H1 (cell line): ENCODE measurements at regions not wholly inside any gene's neighbourhood (a gene's known extent, or its start where the extent isn't known, plus 50 kb on each side); places are given as distances from the start of the nearest gene placed in this dataset.

Experiments used
- CTCF ChIP-seq, 3 experiments: IDR thresholded peaks; 1 replicate in 2 of 3; 2 replicates in 1 of 3; pipeline versions ENCODE4 v1.5.1 to v1.6.1; 2011; ENCODE audit warnings: low read length in 3 of 3, mild to moderate bottlenecking in 3 of 3, inconsistent platforms in 2 of 3, low read depth in 1 of 3, moderate library complexity in 1 of 3; ENCODE audit not compliant: insufficient read depth in 1 of 3; ENCODE audit errors: control extremely low read depth in 1 of 3
- EZH2 ChIP-seq: fragments of 200-600 bp; sonication (generic); IDR thresholded peaks from 2 replicates; pipeline ENCODE4 v1.7.1; 2012; ENCODE audit warnings: low read depth, mild to moderate bottlenecking, moderate library complexity, low read length, inconsistent platforms; ENCODE audit not compliant: severe bottlenecking
- JUN ChIP-seq: IDR thresholded peaks from 2 replicates; pipeline ENCODE4 v1.6.1; 2011; ENCODE audit warnings: low read depth, mild to moderate bottlenecking, improper control_type of control experiment, low read length
- JUND ChIP-seq: IDR thresholded peaks from 2 replicates; pipeline ENCODE4 v1.6.1; 2011; ENCODE audit warnings: mild to moderate bottlenecking, improper control_type of control experiment, low read length
- NRF1 ChIP-seq: IDR thresholded peaks from 2 replicates; pipeline ENCODE4 v1.6.1; 2011; ENCODE audit warnings: mild to moderate bottlenecking, low read depth, low read length, improper control_type of control experiment
- RFX5 ChIP-seq: IDR thresholded peaks from 2 replicates; pipeline ENCODE4 v1.6.1; 2011; ENCODE audit warnings: low read depth, low read length, improper control_type of control experiment, borderline replicate concordance
- TCF12 ChIP-seq: IDR thresholded peaks from 2 replicates; pipeline ENCODE4 v1.6.1; 2011; ENCODE audit warnings: low read depth, mild to moderate bottlenecking, low read length
- TF ChIP-seq, protein P1 (sequence below): IDR thresholded peaks from 2 replicates; pipeline ENCODE4 v1.6.1; 2011; ENCODE audit warnings: low read depth, mild to moderate bottlenecking, low read length; ENCODE audit not compliant: insufficient read depth

GRCh38 chr13:111577208-111577828 lies 256.9 kb downstream of the TEX29 start (continued):
- TF ChIP-seq CTCF (IDR thresholded peaks at IDR 0.05; ENCODE audit: control extremely low read depth in 1 of 3, insufficient read depth in 1 of 3, low read depth in 1 of 3, low read length in 3 of 3): no peak
- TF ChIP-seq NRF1: no peak
- no peak for TF ChIP-seq TCF12
- no peak for TF ChIP-seq RFX5
- TF ChIP-seq JUN: no peak
- no peak for TF ChIP-seq EZH2
- TF ChIP-seq, protein P1, sequence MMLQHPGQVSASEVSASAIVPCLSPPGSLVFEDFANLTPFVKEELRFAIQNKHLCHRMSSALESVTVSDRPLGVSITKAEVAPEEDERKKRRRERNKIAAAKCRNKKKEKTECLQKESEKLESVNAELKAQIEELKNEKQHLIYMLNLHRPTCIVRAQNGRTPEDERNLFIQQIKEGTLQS: no peak
- no peak for TF ChIP-seq JUND
